SKM-1 (cell line): ENCODE measurements at regions not wholly inside any gene's neighbourhood (a gene's known extent, or its start where the extent isn't known, plus 50 kb on each side); places are given as distances from the start of the nearest gene placed in this dataset.
"Not testable (repeated sequence)": the region's sequence is repeated elsewhere in the genome, so short reads cannot be mapped to it uniquely, and the experiment has no call there.

Experiments used
- DNase-seq: peaks from one replicate; lab custom pipeline; 2025; ENCODE audit not compliant: unreplicated experiment; lab: John Stamatoyannopoulos, UW

DNA sequence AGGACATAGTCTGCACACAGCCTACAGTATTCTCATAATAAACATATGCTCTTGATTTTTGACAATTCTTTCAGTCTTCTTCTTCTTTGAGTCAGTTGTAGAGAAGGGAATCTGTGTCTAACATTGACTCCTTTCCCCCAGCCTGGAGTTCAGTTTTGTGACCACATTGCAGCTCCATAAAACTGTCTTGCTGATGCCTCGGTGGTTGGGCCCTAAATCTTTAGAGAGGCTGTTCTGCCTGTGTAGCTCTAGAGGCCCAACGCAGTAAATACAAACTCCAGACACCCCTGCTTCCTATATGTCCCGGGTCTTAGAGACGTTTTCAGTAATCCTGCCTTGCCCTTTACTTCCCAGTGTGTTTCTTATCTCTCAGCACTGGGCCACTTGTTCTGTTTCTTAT, 639.5 kb upstream of the AADAT start:
- DNase-seq, result no peak

DNA sequence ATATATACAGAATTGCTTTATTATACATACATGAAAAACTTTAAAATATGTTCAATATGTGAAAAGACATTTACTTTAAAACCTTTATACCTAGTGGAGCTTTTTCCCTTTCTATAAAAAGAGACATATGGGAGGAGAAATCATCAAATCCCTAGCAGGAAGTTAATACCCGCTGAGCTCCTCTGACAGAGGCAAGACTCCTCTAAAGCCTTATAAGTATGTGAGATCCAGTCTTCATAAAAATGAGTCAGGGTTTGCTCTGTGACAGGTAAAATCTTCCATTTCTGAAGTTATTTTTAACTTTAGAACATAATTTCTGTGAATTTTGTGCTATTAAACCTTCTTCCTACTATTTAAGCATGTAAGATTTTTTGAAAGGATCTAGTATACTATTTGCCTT, 634.4 kb upstream of the AADAT start:
- DNase-seq, result no peak

DNA sequence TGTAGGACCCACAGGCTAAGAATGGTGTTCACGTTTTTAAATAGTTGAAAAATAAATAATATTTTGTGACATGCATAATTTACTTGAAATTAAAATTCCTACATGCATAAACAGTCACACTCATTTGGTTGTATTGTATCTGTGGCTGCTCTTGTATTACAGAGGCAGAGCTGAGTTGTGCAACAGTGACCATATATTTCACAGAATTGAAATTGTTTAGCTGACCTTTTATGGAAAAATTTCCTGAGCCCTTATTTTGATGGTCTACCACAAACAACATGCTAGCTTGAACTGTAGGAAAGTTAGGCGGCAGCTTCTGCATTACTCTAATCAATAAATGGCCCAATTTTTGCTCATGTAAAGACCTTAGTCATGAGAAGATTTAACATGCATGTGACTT, 633.4 kb upstream of the AADAT start:
- DNase-seq, result no peak

DNA sequence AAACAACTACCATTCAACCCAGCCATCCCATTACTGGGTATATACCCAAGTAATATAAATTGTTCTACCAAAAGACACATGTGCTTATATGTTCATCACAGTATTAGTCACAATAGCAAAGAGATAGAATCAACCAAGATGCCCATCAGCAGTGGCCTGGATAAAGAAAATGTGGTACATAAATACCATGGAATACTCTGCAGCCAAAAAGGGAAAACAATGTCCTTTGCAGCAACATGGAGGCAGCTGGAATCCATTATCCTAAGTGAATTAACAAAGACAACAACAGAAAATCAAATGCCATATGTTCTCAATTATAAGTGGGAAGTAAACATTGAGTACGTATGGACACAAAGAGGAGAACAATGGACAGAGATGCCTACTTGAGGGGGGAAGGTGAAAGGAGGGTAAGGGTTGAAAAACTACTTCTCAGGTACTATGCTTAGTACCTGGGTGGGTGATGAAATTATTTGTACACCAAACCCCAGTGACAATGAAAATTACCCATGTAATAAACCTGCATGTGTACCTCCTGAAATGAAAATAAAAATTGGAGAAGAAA, 632.1 kb upstream of the AADAT start:
- DNase-seq, result no peak

DNA sequence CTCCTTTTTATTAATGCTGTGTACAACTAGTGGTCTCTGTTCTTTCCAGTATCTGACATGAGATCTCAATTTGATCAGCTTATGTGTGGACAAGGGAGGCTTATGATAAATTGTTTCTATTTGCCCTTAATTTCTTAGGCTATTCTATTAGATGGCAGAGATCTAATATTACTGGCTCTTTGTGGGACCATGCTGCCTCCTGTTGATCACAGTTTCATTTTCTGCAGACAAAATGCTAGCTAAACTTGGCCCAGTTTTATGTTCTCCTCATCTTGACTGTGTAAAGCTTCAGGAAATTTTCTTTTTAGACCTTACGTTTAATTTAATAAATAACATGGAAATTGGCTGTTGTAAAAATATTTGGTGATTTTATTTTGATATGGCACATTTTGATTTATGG, 627.1 kb upstream of the AADAT start:
- DNase-seq, result no peak

DNA sequence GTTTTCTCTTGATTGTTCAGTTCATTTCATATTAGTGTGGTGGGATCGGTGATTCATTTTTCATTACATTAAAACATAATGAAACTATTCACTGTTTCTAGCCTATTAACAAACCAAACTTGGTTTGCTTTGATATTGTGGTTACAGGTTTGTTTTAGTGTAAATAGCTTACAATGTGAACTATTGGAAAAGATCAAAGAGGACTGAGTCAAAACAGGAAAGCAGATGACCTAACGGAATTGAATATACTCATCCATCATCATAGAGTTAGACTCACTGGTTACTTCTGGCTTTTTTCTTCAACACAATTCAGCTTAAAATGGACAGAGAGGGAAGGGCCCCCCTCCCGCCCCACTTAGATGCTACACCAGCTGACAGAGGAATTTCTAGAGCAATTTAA, 616.2 kb upstream of the AADAT start:
- DNase-seq, result no peak

DNA sequence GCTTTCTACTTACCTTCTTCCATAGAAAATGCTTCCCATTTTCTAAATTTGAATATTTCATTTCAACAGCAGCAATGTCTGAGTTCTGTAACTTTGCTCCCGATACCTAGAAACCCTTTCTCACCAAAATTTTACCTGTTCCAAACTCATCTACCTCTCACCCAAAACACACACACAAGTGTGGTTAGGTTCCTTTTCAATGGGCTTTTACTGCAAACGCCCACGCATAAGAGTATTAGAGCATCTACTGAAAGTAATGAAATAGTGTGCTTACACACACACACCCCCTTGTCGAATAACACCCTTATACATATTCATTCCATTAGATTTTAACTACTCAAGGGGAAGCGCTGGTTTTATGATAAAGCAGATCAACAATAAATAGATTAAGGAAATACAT, 610.3 kb upstream of the AADAT start:
- DNase-seq, result no peak

DNA sequence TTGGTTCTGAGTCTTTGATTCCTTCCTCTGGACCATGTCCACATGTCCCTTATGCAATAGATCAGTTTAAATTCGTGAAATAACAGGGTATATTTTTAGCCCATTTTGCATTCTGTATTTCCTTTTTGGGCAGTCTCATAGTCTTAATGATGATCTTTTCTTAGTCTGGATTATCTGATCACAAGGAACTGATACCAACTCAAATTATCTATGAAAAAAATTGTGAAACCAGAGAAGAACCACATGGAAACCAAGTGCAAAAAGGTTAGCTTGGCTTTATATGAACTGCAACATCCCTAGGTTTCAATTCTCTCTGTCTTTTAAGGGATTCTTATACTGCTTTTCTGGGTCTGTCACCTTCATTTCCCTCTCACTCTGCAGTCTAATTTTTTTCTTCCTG, 608.6 kb upstream of the AADAT start:
- no peak for DNase-seq

DNA sequence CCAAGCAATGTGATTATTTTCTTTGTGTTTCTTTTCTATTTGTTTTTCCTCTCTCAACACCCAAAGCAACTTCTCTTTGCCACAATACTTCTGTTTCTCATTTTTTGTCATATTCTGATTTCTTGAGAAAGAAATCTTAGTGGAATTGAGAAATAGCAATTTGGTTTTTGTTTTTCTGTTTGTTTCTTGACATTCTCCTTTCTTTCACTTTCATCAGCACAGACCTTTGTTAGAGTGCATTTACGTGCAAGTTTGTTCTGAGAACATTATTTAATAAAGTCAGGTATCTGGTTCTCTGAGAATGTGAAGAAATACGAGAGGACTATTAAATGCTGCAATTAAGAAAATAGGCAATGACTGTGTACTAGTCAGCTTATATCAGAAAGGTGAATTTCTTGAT, 608.1 kb upstream of the AADAT start:
- DNase-seq, result no peak

DNA sequence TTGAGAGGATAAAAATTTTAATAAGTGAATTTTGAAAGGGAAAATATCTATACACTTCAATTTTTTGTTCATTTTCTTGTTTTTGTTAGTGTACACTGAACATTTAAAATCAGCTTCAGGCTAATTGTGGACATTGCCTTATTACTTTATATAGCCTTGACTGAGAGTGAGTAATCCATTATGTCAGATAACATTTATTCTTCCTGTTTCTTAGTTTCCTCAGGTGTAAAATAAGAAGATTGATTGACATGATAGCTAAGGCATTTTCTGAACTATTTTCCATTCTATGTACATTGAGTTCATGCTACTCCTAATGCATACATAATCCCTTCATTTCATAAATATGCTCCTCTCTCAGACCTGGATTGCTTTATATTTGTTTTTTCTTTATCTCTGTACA, 607.3 kb upstream of the AADAT start:
- no peak for DNase-seq

DNA sequence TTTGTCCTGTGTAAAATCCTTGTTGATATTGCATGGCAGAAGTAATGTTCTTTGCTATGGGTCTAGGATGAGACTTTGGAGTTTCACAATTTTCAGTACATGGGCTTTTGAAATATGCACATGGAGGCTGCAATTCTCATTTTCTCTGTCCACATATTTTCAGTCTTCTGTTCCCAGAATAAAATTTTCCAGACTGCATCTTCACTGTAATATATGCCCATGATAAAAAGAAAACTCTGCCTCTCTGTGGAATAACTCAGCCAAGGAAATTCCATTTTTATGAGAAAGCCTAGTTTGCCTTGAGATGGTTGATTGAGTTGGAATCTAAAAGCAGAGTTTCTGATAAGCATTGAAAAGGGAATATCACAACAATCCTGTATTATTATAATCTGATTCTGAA, 601.4 kb upstream of the AADAT start:
- no peak for DNase-seq

DNA sequence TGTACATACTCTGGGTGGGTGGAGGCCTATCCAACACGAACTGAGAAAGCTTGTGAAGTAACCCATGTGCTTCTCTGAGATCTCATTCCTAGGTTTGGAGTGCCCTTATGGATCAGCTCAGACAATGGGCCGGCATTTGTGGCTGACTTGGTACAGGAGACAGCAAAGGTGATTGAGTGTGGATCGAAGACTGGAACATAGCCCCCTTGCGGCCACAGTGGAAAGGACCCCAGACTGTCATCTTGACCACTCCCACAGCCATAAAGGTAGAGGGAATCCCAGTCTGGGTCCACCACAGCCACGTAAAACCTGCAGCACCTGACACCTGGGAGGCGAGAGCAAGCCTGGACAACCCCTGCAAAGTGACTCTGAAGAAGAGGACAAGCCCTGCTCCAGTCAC, 598.0 kb upstream of the AADAT start:
- DNase-seq, result no peak

DNA sequence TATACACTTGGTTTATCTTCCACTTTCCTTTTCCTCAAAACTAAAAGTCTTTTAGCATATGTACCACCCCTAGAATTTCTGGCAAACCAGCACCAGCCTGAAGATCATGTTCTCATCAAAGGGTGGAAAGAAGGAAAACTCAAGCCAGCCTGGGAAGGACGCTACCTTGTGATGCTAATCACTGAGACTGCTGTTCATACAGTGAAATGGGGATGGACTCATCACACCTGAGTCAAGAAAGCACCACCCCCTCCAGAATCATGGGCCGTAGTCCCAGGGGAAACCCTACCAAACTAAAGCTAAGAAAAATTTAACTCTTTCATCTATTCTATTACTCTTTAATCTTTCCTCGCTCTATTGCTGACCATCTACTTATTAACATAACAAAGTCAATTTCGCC, 595.9 kb upstream of the AADAT start:
- DNase-seq, result not testable (repeated sequence)

DNA sequence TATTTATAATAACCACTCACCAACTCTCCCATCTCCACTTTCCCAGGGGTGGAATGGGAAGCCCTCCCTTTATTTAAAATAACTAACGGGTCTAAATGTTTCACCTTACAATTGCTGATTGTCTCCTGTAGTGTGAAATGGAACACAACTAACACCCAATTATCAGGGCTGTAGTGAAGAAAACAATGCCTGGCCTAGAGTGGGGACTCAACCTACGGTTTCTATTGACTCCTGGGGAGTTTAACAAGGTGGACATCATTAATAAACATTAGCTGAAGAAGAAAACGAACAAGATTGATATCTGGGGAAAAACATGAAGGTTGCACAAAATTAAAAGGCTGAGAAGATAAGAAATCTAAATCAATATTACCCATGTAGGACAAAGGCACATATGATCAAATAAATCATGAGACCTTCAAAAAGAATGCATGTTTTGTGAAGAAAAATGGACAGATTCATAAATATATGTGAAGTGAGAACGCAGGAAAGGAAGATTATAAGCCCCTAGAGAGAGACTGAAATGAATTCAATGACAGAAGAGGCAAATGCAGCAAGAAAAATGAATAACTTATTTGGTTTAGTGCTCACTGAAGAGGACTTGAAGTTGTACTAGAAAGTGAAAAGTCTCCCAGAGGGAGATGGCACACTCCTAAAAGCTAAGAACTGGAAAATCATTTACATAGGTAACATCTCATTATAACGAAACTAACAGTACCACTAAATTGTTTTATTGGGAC, 593.0 kb upstream of the AADAT start:
- no peak for DNase-seq

DNA sequence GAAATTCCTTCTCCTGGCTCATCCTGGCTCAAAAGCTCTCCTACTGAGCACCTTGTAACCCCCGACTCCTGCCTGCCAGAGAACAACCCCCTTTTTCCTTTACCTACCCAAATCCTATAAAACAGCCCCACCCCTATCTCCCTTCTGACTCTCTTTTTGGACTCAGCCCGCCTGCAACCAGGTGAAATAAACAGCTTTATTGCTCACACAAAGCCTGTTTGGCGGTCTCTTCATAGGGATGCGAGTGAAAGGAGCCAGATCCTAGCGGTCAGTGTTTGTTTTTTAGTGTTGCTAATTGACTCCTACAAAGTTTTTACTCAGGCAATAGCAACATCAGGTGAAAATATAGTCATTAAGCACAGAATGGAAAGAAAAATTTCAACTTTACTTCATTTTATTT, 592.3 kb upstream of the AADAT start:
- DNase-seq, result not testable (repeated sequence)

DNA sequence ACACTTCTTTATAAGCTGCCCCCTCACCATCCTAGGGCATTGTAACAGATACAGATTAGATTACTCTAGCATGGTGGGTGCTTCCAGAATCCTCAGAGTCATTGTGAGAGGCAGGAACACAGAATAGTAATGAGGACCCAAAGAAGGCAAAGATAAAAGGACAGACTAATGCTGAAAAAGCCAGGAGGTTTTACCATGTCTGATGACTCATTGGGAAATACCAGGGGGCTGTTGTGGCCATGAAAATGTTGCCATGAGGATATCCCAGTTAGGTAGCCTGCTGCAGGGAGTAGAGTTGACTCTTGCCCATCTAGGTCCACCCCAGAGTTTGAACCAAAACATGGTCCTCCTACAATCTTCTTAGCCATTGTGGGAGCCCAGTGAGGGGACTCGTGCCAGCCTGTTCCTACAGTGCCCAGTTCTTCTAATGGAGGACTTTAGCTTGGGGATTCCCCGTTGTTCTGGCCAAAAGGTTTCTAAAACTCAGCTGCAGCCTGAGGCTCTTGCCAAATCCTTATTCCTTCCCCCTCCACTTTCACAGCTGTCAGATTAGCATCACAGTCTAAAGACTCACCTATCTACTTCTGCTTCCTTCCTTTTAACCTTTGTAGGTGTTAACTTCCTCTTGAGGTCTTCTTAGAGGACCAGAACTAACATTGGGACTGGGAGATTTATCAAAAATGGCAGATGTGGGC, 586.0 kb upstream of the AADAT start:
- DNase-seq, result no peak

DNA sequence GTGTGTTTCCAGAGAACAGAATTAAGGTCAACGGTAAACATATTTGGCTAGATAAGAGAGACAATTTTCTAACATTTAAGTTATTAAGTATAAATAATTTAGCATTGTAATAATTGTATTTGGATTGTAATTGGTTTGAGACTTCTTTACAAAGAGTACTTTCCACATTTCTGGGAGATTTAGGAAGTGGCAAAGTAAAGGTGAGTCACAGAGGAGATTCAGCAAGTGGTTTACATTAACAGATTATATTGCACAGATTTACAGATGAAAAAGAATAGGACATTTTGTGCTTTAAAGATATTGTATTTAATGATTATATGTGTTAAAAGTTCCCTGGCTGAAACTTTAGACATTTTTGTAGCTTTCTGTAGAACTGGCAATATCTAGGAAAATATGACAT, 584.4 kb upstream of the AADAT start:
- no peak for DNase-seq

DNA sequence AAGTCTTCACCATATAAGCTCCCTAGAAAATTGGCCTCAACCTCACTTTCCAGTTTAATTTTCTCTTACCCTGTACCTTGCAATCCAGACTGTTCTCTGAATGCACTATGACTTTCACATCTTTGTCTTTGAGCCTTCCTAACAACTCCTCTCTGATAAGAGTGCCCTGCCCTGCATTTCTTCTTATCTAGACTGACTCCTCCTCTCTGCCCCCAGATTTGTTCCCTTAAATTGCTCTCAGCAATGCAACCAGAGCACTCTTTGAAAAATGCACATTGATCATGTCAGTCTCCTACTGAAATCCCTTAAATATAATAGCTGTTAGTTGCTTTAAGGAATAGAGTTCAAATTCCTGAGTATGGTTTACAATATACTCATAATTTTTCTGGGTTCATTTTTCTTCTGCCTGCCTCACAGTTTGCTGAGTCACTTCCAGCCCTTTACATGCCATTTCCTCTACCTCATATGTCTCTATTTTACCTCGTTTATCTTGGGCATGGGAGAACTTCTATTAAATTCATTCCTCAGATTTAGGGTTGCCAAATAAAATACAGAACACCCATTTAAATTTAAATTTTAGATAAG, 582.7 kb upstream of the AADAT start:
- no peak for DNase-seq

DNA sequence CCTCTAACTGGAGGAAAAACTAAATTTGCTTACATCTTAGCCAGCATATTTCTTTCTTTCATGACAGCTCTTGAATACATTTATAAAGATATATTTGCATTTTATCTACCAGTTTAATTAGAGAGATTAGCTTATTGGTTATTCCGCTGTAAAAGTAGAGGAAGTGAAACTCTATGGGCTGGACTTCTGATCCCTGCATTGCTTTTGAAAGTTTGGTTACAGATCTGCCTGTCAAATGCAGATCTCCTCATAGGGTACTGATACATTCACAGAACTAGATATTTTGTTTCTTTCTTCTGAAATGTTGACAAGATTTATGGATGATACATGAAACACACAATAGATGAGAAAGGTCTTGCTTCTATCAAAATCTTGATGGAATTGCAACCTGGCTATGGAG, 581.4 kb upstream of the AADAT start:
- no peak for DNase-seq

DNA sequence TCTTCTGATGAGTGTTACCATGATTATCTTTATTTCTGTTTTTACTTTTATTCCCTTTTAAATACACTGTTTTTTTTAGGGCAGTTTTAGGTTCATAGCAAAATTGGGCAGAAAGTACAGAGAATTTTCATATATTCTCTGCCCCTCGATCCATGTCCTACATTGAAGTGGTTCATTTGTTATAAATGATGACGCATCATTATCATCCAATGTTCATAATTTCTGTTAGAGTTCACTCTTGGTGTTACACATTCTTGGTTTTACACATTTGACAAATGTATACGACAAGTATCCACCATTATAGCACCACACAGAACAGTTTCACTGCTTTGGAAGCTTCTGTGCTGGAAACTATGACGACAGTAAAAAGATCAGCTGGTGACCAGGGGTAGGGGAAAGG, 578.1 kb upstream of the AADAT start:
- no peak for DNase-seq

DNA sequence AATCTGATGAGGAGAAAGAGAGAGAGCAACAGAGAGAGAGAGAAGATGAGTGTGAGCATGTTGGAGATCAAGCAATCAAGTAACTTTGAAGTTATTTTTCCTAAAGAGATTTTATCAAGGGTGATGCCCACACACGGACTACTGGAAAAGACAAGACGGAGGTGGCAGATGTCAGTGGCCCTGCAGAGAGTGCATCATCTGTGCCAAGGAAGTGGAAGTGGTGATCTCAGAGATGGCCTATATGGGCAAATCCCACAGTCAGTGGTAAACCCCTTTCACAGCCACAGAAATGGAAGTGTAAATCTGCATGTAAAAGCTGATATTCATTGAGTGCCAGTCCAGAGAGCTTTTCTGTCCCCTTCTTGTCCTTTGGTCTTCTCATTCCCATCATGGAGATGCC, 577.2 kb upstream of the AADAT start:
- no peak for DNase-seq

DNA sequence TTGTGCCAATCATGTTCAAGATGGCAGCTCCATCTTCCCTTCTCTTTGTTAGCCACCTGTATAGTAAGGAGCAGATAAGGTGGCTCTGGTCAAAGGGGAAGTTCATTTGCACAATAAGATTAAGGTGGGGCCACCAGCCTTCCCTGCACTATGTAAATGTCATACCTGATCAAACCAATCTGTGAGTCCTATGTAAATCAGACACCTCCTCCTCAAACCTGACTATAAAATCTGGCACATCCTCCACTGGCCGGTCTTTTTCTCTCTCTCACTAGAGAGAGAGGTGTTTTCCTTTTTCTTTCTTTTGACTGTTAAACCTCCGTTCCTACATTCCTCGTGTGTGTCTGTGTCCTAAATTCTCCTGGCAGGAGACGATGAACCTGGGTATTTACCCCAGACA, 572.5 kb upstream of the AADAT start:
- no peak for DNase-seq
